H1 (cell line): ENCODE measurements at regions not wholly inside any gene's neighbourhood (a gene's known extent, or its start where the extent isn't known, plus 50 kb on each side); places are given as distances from the start of the nearest gene placed in this dataset.

Experiments used
- CTCF ChIA-PET: fragments of 300-600 bp; sonication (Branson Sonifier 250); formaldehyde crosslinking; loops from one replicate; lab custom pipeline; 2021; ENCODE audit not compliant: partially characterized antibody; lab: Charles Lee
- POLR2A ChIA-PET: fragments of 300-600 bp; sonication (Branson Sonifier 250); formaldehyde crosslinking; loops from one replicate; lab custom pipeline; 2021; ENCODE audit warnings: inconsistent platforms; ENCODE audit not compliant: partially characterized antibody; lab: Charles Lee
- DNase-seq, 2 experiments: peaks; one replicate each; pipeline versions ENCODE4 v3.0.0 to v3.0.0-alpha.2; 2010 to 2022; ENCODE audit warnings: low spot score in 2 of 2, low read depth in 1 of 2, mixed read lengths in 1 of 2
- FAIRE-seq: peaks from 2 replicates; lab custom pipeline; 2011; peaks lifted over from hg19 to GRCh38; lab: Jason Lieb, UNC
- H2AFZ ChIP-seq: 2 replicates; pipeline ENCODE4 v1.8.1; 2012; ENCODE audit warnings: low read length, inconsistent platforms
- H2AK5ac ChIP-seq: 2 replicates; pipeline ENCODE4 v1.6.1; 2013; ENCODE audit warnings: low read depth, low read length
- H2BK120ac ChIP-seq: replicated peaks from 2 replicates; pipeline ENCODE3; 2013; ENCODE audit warnings: low read depth, low read length, inconsistent platforms
- H2BK12ac ChIP-seq: 2 replicates; pipeline ENCODE4 v1.6.1; 2013; ENCODE audit warnings: low read depth, low read length
- H2BK15ac ChIP-seq: 2 replicates; pipeline ENCODE4 v1.6.1; 2013; ENCODE audit warnings: low read length
- H2BK20ac ChIP-seq: 2 replicates; pipeline ENCODE4 v1.6.1; 2013; ENCODE audit warnings: low read length
- H2BK5ac ChIP-seq: 2 replicates; pipeline ENCODE4 v1.6.1; 2013; ENCODE audit warnings: low read depth, low read length
- H3K14ac ChIP-seq: 2 replicates; pipeline ENCODE4 v1.6.1; 2013; ENCODE audit warnings: inconsistent platforms; ENCODE audit not compliant: insufficient read length
- H3K18ac ChIP-seq: 2 replicates; pipeline ENCODE4 v1.6.1; 2013; ENCODE audit warnings: low read length; ENCODE audit errors: extremely low read depth
- H3K23ac ChIP-seq: 2 replicates; pipeline ENCODE4 v1.6.1; 2013; ENCODE audit warnings: inconsistent platforms; ENCODE audit not compliant: insufficient read length
- H3K23me2 ChIP-seq: 2 replicates; pipeline ENCODE4 v1.6.1; 2013; ENCODE audit warnings: low read depth, low read length
- H3K27ac ChIP-seq: 2 replicates; pipeline ENCODE4 v1.6.1; 2011; ENCODE audit warnings: low read depth, low read length, inconsistent platforms
- H3K27me3 ChIP-seq, 4 experiments: replicated peaks in 1 of 4; 1 replicate in 1 of 4; 2 replicates in 3 of 4; pipeline versions ENCODE4 v1.6.1 to v1.8.1; 2011 to 2013; ENCODE audit warnings: low read length in 3 of 4, mild to moderate bottlenecking in 3 of 4, inconsistent platforms in 2 of 4, mixed read lengths in 2 of 4, moderate library complexity in 1 of 4; ENCODE audit not compliant: control insufficient read depth in 3 of 4, insufficient read depth in 3 of 4; ENCODE audit errors: extremely low read depth in 1 of 4
- H3K36me3 ChIP-seq, 4 experiments: 2 replicates each; pipeline versions ENCODE4 v1.6.1 to v1.8.1; 2011 to 2013; ENCODE audit warnings: mild to moderate bottlenecking in 4 of 4, low read length in 3 of 4, moderate library complexity in 2 of 4, control low read depth in 1 of 4, inconsistent platforms in 1 of 4; ENCODE audit not compliant: insufficient read depth in 4 of 4, control insufficient read depth in 2 of 4
- H3K4ac ChIP-seq: replicated peaks from 2 replicates; pipeline ENCODE3; 2013; ENCODE audit warnings: low read length, low read depth, mixed read lengths, inconsistent platforms; ENCODE audit not compliant: insufficient read length
- H3K4me1 ChIP-seq, 4 experiments: replicated peaks in 1 of 4; 1 replicate in 1 of 4; 2 replicates in 3 of 4; pipeline versions ENCODE4 v1.6.1 to v1.8.1; 2011 to 2013; ENCODE audit warnings: low read length in 3 of 4, inconsistent platforms in 2 of 4, mixed read lengths in 1 of 4; ENCODE audit not compliant: insufficient read depth in 4 of 4, control insufficient read depth in 3 of 4
- H3K4me2 ChIP-seq, 2 experiments: 2 replicates each; pipeline versions ENCODE4 v1.6.1 to v1.8.1; 2011 to 2013; ENCODE audit warnings: low read depth in 2 of 2, low read length in 2 of 2, control low read depth in 1 of 2, inconsistent platforms in 1 of 2, mild to moderate bottlenecking in 1 of 2; ENCODE audit not compliant: insufficient read depth in 1 of 2
- H3K4me3 ChIP-seq, 4 experiments: fragments of 200-600, 300-600 bp in 1 of 4; sonication (generic), shearing (Covaris generic), sonication (Bioruptor Twin) in 1 of 4; 2 replicates each; pipeline versions ENCODE4 v1.5.1 to v1.8.1; 2011 to 2016; ENCODE audit warnings: low read length in 4 of 4, low read depth in 3 of 4, control low read depth in 2 of 4, inconsistent platforms in 2 of 4, mild to moderate bottlenecking in 2 of 4, mixed read lengths in 1 of 4, moderate library complexity in 1 of 4; ENCODE audit not compliant: insufficient read depth in 2 of 4; ENCODE audit errors: extremely low read depth in 1 of 4
- H3K56ac ChIP-seq: replicated peaks from 2 replicates; pipeline ENCODE3; 2013; ENCODE audit warnings: low read depth, mild to moderate bottlenecking, mixed read lengths, low read length, inconsistent platforms; ENCODE audit not compliant: insufficient read length
- H3K79me1 ChIP-seq: 2 replicates; pipeline ENCODE4 v1.6.1; 2013; ENCODE audit warnings: low read depth, low read length, control low read depth
- H3K79me2 ChIP-seq, 2 experiments: 2 replicates each; pipeline versions ENCODE4 v1.6.1 to v1.8.1; 2012 to 2013; ENCODE audit warnings: low read length in 2 of 2, mild to moderate bottlenecking in 2 of 2, inconsistent platforms in 1 of 2; ENCODE audit not compliant: insufficient read depth in 2 of 2, control insufficient read depth in 1 of 2
- H3K9ac ChIP-seq, 4 experiments: replicated peaks in 1 of 4; 1 replicate in 1 of 4; 2 replicates in 3 of 4; pipeline versions ENCODE4 v1.6.1 to v1.8.1; 2011 to 2013; ENCODE audit warnings: low read depth in 3 of 4, low read length in 3 of 4, control low read depth in 2 of 4, mild to moderate bottlenecking in 2 of 4, moderate library complexity in 2 of 4, inconsistent platforms in 1 of 4; ENCODE audit errors: extremely low read depth in 1 of 4
- H3K9me3 ChIP-seq, 2 experiments: 2 replicates each; pipeline versions ENCODE4 v1.6.1 to v1.8.1; 2012 to 2013; ENCODE audit warnings: mild to moderate bottlenecking in 2 of 2, moderate library complexity in 2 of 2, control low read depth in 1 of 2, inconsistent platforms in 1 of 2, low read depth in 1 of 2, low read length in 1 of 2, mixed read lengths in 1 of 2; ENCODE audit not compliant: insufficient read depth in 2 of 2
- H4K20me1 ChIP-seq, 2 experiments: replicated peaks in 1 of 2; 2 replicates each; pipeline versions ENCODE3 to v1.8.1; 2011 to 2013; ENCODE audit warnings: inconsistent platforms in 2 of 2, low read length in 2 of 2, mild to moderate bottlenecking in 1 of 2; ENCODE audit not compliant: insufficient read depth in 2 of 2, control insufficient read depth in 1 of 2
- H4K5ac ChIP-seq: 2 replicates; pipeline ENCODE4 v1.6.1; 2013; ENCODE audit warnings: low read length, low read depth, mixed read lengths, inconsistent platforms; ENCODE audit not compliant: insufficient read length
- H4K8ac ChIP-seq: 2 replicates; pipeline ENCODE4 v1.8.0; 2013; ENCODE audit warnings: mild to moderate bottlenecking, moderate library complexity, low read length, inconsistent platforms; ENCODE audit not compliant: insufficient read depth; ENCODE audit errors: extremely low read depth
- H4K91ac ChIP-seq: replicated peaks from 2 replicates; pipeline ENCODE3; 2013; ENCODE audit warnings: low read length, mixed read lengths, inconsistent platforms; ENCODE audit not compliant: insufficient read length
- CBX5 ChIP-seq: fragments of 300-800, 300-1000 bp; sonication (generic); IDR thresholded peaks from 2 replicates; pipeline ENCODE4 v1.7.1; 2016; ENCODE audit warnings: antibody characterized with exemption, low read length, low read depth
- CHD2 ChIP-seq: IDR thresholded peaks from 2 replicates; pipeline ENCODE4 v1.6.1; 2012; ENCODE audit warnings: low read length, improper control_type of control experiment
- EP300 ChIP-seq, 2 experiments: IDR thresholded peaks; 1 replicate in 1 of 2; 2 replicates in 1 of 2; pipeline ENCODE4 v1.6.1; 2011 to 2012; ENCODE audit warnings: low read depth in 2 of 2, low read length in 2 of 2, mild to moderate bottlenecking in 2 of 2, borderline replicate concordance in 1 of 2, inconsistent platforms in 1 of 2, moderate library complexity in 1 of 2
- GABPA ChIP-seq: IDR thresholded peaks from 2 replicates; pipeline ENCODE4 v1.6.1; 2011; ENCODE audit warnings: mild to moderate bottlenecking, low read length, moderate library complexity, borderline replicate concordance; ENCODE audit not compliant: insufficient read depth
- GTF2F1 ChIP-seq: IDR thresholded peaks from 2 replicates; pipeline ENCODE4 v1.6.1; 2012; ENCODE audit warnings: low read depth, low read length, improper control_type of control experiment, borderline replicate concordance
- JUN ChIP-seq: IDR thresholded peaks from 2 replicates; pipeline ENCODE4 v1.6.1; 2011; ENCODE audit warnings: low read depth, mild to moderate bottlenecking, improper control_type of control experiment, low read length
- JUND ChIP-seq: IDR thresholded peaks from 2 replicates; pipeline ENCODE4 v1.6.1; 2011; ENCODE audit warnings: mild to moderate bottlenecking, improper control_type of control experiment, low read length
- MAX ChIP-seq: IDR thresholded peaks from 2 replicates; pipeline ENCODE4 v1.6.1; 2012; ENCODE audit warnings: inconsistent platforms
- POLR2AphosphoS5 ChIP-seq: IDR thresholded peaks from 2 replicates; pipeline ENCODE4 v1.6.1; 2011; ENCODE audit warnings: low read depth, low read length
- RNF2 ChIP-seq: fragments of 200-900, 300-1000 bp; sonication (generic); IDR thresholded peaks from 2 replicates; pipeline ENCODE4 v1.7.1; 2016; ENCODE audit warnings: borderline replicate concordance, low read depth, mild to moderate bottlenecking, antibody characterized with exemption, low read length; ENCODE audit not compliant: poor library complexity, severe bottlenecking; ENCODE audit errors: missing control alignments
- SAP30 ChIP-seq: fragments of 300-600 bp; sonication (generic); IDR thresholded peaks from 2 replicates; pipeline ENCODE4 v1.7.1; 2012; ENCODE audit warnings: low read length, moderate library complexity, mild to moderate bottlenecking, inconsistent platforms; ENCODE audit not compliant: insufficient read depth, insufficient replicate concordance
- SIN3A ChIP-seq, 2 experiments: IDR thresholded peaks in 1 of 2; conservative IDR thresholded peaks in 1 of 2; 2 replicates each; pipeline ENCODE4 v1.6.1; 2011 to 2012; ENCODE audit warnings: low read length in 2 of 2, improper control_type of control experiment in 1 of 2, low read depth in 1 of 2, mild to moderate bottlenecking in 1 of 2
- SP4 ChIP-seq: IDR thresholded peaks from 2 replicates; pipeline ENCODE4 v1.6.1; 2012; ENCODE audit warnings: low read length, inconsistent platforms
- SUZ12 ChIP-seq: fragments of 200-600 bp; sonication (generic); IDR thresholded peaks from 2 replicates; pipeline ENCODE4 v1.6.1; 2012; ENCODE audit warnings: mild to moderate bottlenecking, inconsistent platforms, low read length, moderate library complexity, mixed read lengths
- TCF12 ChIP-seq: IDR thresholded peaks from 2 replicates; pipeline ENCODE4 v1.6.1; 2011; ENCODE audit warnings: low read depth, mild to moderate bottlenecking, low read length
- WGBS, 2 experiments: shearing (Covaris generic) in 1 of 2; methylation state at CpG; one replicate each; pipeline versions ENCODE4 v1.1.6 to v1.1.7; 2013 to 2015; ENCODE audit warnings: low lambda C conversion rate in 2 of 2, mixed read lengths in 2 of 2, inconsistent platforms in 1 of 2, low coverage in 1 of 2, missing lambda C conversion rate in 1 of 2; ENCODE audit not compliant: insufficient replicate concordance in 2 of 2, insufficient coverage in 1 of 2, insufficient read length in 1 of 2; ENCODE audit errors: extremely low coverage in 1 of 2, missing lambda C conversion rate in 1 of 2; 5-methylcytosine and 5-hydroxymethylcytosine counted together

GRCh38 chr2:163428187-163428586 is 307.6 kb downstream of the FIGN start:
- Histone ChIP-seq H3K9me3 (no peaks in the 10 kb centered on the region), H4K20me1 (no peaks in the 10 kb centered on the region), H3K23me2 (no peaks in the 10 kb centered on the region), H3K18ac (no peak overlapping the region), H3K36me3 (no peaks in the 10 kb centered on the region), H4K91ac (no peak overlapping the region), H2AK5ac (no peak overlapping the region), H3K4me2 (no peak overlapping the region), H2BK5ac (no peak overlapping the region), H3K4me3 (no peak overlapping the region), H4K8ac (no peak overlapping the region), H2BK120ac (no peak overlapping the region), H3K23ac (no peak overlapping the region), H2BK20ac (no peak overlapping the region), H3K27me3 (no peaks in the 10 kb centered on the region), H3K14ac (no peak overlapping the region), H3K4me1 (no peaks in the 10 kb centered on the region), H3K56ac (no peak overlapping the region), H3K4ac (no peak overlapping the region), H3K9ac (no peak overlapping the region), H3K79me1 (no peaks in the 10 kb centered on the region), H3K27ac (no peak overlapping the region), H3K79me2 (no peaks in the 10 kb centered on the region), H2BK12ac (no peak overlapping the region), H4K5ac (no peak overlapping the region), H2BK15ac (no peak overlapping the region), H2AFZ (no peak overlapping the region)
- no peak for DNase-seq
- no peak for FAIRE-seq
- POLR2A ChIA-PET, result no interaction called here
- 92% methylated on average over 4 of the region's 4 CpGs; no CpG with 5 or more reads in 1 of the 2 experiments for WGBS, 2 experiments
- CTCF ChIA-PET, result no interaction called here
- TF ChIP-seq CHD2 (no peak), GTF2F1 (no peak), GABPA (no peak), JUN (no peak), TCF12 (no peak), EP300 (IDR thresholded peaks at IDR 0.05; ENCODE audit: borderline replicate concordance in 1 of 2, low read depth in 2 of 2, low read length in 2 of 2) (no peak), SP4 (no peak), JUND (no peak), RNF2 (no peak), SUZ12 (no peak), SAP30 (no peak), MAX (no peak), POLR2AphosphoS5 (no peak), CBX5 (no peak), SIN3A (conservative IDR thresholded peaks at IDR 0.05 in 1 of 2, IDR thresholded peaks at IDR 0.05 in 1 of 2; ENCODE audit: low read depth in 1 of 2, low read length in 2 of 2) (no peak)
